HepG2 (cell line): ENCODE measurements at regions not wholly inside any gene's neighbourhood (a gene's known extent, or its start where the extent isn't known, plus 50 kb on each side); places are given as distances from the start of the nearest gene placed in this dataset.

Experiments used
- PHF21A ChIP-seq: sonication (generic); formaldehyde crosslinking; IDR thresholded peaks from 2 replicates; pipeline ENCODE4 v1.5.0; 2020; ENCODE audit warnings: mild to moderate bottlenecking, missing genetic modification reagents
- POLR2A ChIP-seq, 2 experiments: IDR thresholded peaks; 2 replicates each; pipeline ENCODE4 v1.6.1; 2011; ENCODE audit warnings: low read depth in 2 of 2, low read length in 2 of 2, mild to moderate bottlenecking in 1 of 2, moderate library complexity in 1 of 2; ENCODE audit not compliant: insufficient read depth in 1 of 2
- ZNF761 ChIP-seq: sonication (generic); formaldehyde crosslinking; conservative IDR thresholded peaks from 2 replicates; pipeline ENCODE4 v1.4.0; 2020; ENCODE audit warnings: mild to moderate bottlenecking, missing genetic modification reagents
- TF ChIP-seq, protein P1 (sequence below): IDR thresholded peaks from 2 replicates; pipeline ENCODE4 v1.6.1; 2016; ENCODE audit warnings: low read depth, control low read depth

DNA sequence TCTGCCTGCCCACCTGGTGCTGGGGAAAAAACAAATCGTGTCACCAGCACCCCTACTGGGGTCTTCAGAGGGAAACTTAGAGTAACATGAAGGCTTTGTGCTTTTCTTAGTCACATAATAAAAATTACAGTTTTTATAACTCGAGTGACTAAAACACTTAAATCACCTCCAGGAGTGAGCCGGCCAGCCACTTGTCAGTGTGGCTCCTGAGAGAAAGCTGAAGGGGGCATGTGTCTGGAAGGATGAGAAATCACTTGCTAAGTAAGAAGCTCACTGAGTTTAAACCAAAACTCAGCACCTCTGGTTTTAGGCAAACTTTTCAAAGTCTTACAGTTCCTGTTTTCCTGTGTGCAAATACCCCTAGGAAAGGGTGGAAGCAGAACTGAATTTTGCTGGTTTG is 372.2 kb downstream of the CDH26 start:
- TF ChIP-seq PHF21A (CRISPR knock-in tag) (no peak), ZNF761 (CRISPR knock-in tag) (no peak), POLR2A (IDR thresholded peaks at IDR 0.05; ENCODE audit: insufficient read depth in 1 of 2, low read depth in 2 of 2, low read length in 2 of 2) (no peak)
- TF ChIP-seq, protein P1, sequence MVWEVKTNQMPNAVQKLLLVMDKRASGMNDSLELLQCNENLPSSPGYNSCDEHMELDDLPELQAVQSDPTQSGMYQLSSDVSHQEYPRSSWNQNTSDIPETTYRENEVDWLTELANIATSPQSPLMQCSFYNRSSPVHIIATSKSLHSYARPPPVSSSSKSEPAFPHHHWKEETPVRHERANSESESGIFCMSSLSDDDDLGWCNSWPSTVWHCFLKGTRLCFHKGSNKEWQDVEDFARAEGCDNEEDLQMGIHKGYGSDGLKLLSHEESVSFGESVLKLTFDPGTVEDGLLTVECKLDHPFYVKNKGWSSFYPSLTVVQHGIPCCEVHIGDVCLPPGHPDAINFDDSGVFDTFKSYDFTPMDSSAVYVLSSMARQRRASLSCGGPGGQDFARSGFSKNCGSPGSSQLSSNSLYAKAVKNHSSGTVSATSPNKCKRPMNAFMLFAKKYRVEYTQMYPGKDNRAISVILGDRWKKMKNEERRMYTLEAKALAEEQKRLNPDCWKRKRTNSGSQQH (CRISPR knock-in tag) = no peak
